GM10266 (cell line): ENCODE measurements at regions not wholly inside any gene's neighbourhood (a gene's known extent, or its start where the extent isn't known, plus 50 kb on each side); places are given as distances from the start of the nearest gene placed in this dataset.

ENCODE experiments used
- DNase-seq: peaks from one replicate; pipeline ENCODE4 v3.0.0; 2012; ENCODE audit errors: extremely low spot score
- CTCF ChIP-seq: IDR thresholded peaks from 2 replicates; pipeline ENCODE4 v1.5.1; 2012; ENCODE audit warnings: mild to moderate bottlenecking, low read depth; ENCODE audit not compliant: control insufficient read depth, insufficient read depth; ENCODE audit errors: missing control alignments

GRCh38 chr1:199338760-199339159, 688.8 kb upstream of the NR5A2 start:
- no peak for TF ChIP-seq CTCF
- no peak for DNase-seq

- DNase-seq, result no peak
- TF ChIP-seq CTCF, result no peak
Observed at GRCh38 chr1:199352351-199352750, 675.2 kb upstream of the NR5A2 start.

- TF ChIP-seq CTCF, result no peak
- no peak for DNase-seq
Observed at GRCh38 chr1:199353906-199354305, 673.6 kb upstream of the NR5A2 start.

- DNase-seq, result no peak
- no peak for TF ChIP-seq CTCF
Observed at GRCh38 chr1:199356561-199356960, 670.9 kb upstream of the NR5A2 start.

GRCh38 chr1:199357599-199357998, 669.9 kb upstream of the NR5A2 start:
- DNase-seq, result no peak
- no peak for TF ChIP-seq CTCF

DNA sequence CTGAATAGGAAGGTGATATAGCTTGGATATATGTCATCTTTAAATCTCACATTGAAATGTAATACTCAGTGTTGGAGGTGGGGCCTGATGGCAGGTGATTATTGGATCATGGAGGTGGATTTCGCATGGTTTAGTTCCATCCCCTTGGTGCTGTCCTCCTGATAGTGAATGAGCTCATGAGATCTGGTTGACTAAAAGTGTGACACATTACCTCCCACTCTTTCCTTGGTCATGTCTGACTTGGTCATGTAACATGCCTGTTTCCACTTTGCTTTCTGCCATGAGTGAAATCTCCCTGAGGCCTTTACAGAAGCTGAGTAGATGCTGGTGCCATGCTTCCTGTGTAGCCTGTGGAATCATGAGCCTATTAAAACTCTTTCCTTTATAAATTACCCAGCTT, 664.5 kb upstream of the NR5A2 start:
- TF ChIP-seq CTCF, result no peak
- DNase-seq, result no peak

GRCh38 chr1:199373139-199373538, 654.4 kb upstream of the NR5A2 start:
- no peak for DNase-seq
- no peak for TF ChIP-seq CTCF
